HG03354 (cell line): ENCODE measurements at regions not wholly inside any gene's neighbourhood (a gene's known extent, or its start where the extent isn't known, plus 50 kb on each side); places are given as distances from the start of the nearest gene placed in this dataset.
A peak's percentile ranks its signal among the peaks of the same experiment; 100 is the strongest.
"Not testable (repeated sequence)": the region's sequence is repeated elsewhere in the genome, so short reads cannot be mapped to it uniquely, and the experiment has no call there.

ENCODE experiments used
- ATAC-seq: cut with Tn5 transposase; IDR thresholded peaks from one replicate; pipeline ENCODE4 v1.9.1; 2021; ENCODE audit warnings: mild to moderate bottlenecking; ENCODE audit not compliant: unreplicated experiment, poor library complexity, severe bottlenecking

GRCh38 chr20:24853916-24854315 lies 95.2 kb upstream of the CST7 start:
- ATAC-seq: no peak

GRCh38 chr20:24855848-24856247 lies 93.2 kb upstream of the CST7 start:
- ATAC-seq: no peak

- not testable (repeated sequence) for ATAC-seq
These were observed 90.6 kb upstream of the CST7 start for GRCh38 chr20:24858500-24858899.

DNA sequence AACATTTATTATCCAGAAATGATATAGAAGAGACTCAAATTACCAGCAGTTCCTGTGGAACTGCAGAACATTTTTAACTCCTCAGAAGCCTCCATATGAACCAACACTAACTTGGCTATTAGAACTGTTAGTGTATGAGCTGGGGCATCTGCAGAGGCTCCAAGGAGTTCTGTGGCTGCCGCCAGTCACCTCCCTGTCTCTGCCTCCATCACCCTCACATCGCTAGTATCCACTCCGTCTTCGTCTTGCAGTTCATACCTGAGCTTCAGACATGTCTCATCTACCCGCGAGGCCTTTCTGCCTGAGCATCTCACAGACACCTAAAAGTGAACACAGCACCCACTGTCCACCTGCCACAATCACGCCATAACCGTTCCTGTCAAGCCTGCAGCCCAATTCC lies 89.5 kb upstream of the CST7 start:
- no peak for ATAC-seq

- no peak for ATAC-seq
These were observed 86.9 kb upstream of the CST7 start for GRCh38 chr20:24862186-24862585.

- no peak for ATAC-seq
These were observed 86.5 kb upstream of the CST7 start for GRCh38 chr20:24862606-24863005.

- no peak for ATAC-seq
These were observed 85.7 kb upstream of the CST7 start for GRCh38 chr20:24863356-24863755.

DNA sequence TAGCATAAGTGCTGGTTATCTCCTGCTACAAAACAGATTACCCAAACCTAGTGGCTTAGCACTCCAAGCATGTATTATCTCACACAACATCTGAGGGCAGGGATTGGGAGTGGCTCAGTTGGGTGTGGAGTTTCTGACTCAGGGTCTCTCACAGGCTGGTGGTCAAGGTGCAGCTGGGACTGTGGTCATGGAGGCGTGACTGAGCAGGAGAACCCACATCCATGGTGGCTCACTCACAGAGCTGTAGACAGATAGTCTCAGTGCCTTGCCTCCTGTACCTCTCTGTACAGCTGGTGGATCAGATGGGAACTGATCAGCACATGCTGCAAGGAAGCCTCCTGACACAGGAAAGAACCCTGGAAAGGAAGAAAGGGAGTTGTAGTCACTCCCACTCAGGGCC lies 83.1 kb upstream of the CST7 start:
- no peak for ATAC-seq

- ATAC-seq: no peak
These were observed 82.3 kb upstream of the CST7 start for GRCh38 chr20:24866742-24867141.

- no peak for ATAC-seq
These were observed 81.5 kb upstream of the CST7 start for GRCh38 chr20:24867556-24867955.

GRCh38 chr20:24868396-24868927 lies 80.6 kb upstream of the CST7 start:
- ATAC-seq: no peak

DNA sequence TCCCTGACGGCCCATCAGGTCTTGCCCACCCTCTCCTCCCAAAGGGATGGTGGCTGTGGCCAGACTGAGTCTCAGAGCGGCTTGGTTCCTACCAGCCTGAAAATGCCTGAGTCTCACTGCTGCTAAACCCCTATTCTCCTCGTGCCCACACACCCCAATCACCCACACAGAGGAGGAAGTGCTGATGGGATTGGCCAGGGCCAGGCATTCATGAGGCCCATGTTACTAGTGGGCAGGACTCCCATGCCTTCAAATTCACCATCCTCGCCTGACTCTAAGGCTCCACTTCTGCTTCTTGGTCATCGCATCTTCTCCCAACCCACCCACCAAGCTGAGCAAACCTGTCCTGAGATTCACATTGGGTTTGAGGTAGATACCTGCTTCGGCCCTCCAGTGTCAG lies 80.1 kb upstream of the CST7 start:
- ATAC-seq: no peak

DNA sequence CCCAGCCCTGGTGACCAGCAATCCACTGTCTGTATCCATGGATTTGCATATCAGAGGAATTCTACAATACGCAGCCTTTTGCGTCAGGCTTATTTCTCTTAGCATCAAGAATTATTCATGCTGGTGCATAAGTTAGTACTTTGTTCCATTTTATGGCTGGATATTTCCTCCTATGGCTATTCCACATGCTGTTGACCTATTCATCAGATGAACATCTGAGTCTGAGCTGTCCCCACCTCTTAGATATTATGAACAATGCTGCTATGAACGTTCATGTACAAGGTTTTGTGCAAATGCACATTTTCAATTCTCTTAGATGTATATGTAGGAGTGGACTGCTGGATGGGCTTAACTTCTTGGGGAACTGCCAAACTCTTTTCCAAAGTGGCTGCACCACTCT lies 79.0 kb upstream of the CST7 start:
- ATAC-seq: no peak

- ATAC-seq: no peak
These were observed 78.2 kb upstream of the CST7 start for GRCh38 chr20:24870881-24871280.

- ATAC-seq: no peak
These were observed 77.4 kb upstream of the CST7 start for GRCh38 chr20:24871480-24872213.

DNA sequence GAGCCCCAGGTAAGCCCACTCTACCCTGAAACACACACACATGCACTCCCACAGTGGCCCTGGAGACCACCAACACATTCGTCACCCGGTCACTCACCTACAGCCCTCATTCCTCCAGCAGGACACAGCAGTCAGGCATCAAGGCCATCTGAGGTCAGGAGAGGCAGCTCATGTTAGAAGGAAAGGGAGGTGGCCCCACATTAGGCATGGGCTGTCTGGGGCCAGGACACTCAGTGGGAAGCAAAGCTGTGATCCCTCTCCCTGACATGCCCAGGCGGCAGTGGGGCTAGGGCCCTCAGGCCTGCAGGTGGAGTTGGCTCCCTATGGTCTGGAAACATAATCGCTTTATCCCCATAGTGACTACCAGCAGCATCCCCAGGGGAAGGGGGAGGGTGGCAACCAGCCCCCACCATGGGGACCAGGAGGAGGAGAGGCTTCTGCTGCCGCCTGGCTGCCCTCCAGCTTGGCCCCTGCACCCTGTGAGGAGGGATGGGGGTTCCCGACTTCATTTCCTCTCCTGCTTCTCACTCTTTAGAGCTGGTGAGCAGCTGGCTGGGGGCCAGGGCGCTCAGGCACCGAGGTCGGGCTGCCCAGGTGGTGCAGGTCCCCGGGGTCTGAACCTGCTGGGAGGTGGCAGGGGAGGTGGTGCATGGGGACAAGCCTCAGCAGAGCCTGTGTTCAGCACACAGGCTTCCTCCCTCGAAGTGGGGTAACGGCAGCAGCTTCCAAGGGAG lies 76.6 kb upstream of the CST7 start:
- ATAC-seq: peak; percentile 63

- peak; percentile 19 for ATAC-seq
These were observed 75.9 kb upstream of the CST7 start for GRCh38 chr20:24873025-24873620.

GRCh38 chr20:24875078-24875477 lies 74.0 kb upstream of the CST7 start:
- ATAC-seq: no peak

DNA sequence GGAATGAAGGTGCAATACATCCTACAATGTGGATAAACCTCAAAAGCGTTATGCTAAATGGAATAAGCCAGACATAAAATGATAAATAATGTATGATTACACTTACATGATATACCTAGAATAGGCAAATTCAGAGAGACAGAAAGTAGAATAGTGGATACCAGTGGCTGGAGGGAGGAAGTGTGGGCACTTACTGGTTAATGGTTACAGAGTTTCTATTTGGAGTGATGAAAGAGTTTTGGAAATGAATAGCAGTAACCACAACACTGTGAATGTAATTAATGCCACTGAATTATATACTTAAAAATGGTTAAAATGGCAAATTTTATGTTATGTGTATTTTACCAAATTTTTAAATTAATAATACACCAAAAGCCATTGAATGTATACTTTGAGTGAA lies 71.4 kb upstream of the CST7 start:
- ATAC-seq: peak; percentile 58

- ATAC-seq: no peak
These were observed 70.4 kb upstream of the CST7 start for GRCh38 chr20:24878657-24879056.

- no peak for ATAC-seq
These were observed 69.2 kb upstream of the CST7 start for GRCh38 chr20:24879875-24880274.
